NCI-H128 (cell line): ENCODE measurements at regions not wholly inside any gene's neighbourhood (a gene's known extent, or its start where the extent isn't known, plus 50 kb on each side); places are given as distances from the start of the nearest gene placed in this dataset.
A peak's percentile ranks its signal among the peaks of the same experiment; 100 is the strongest.

Source experiments
- DNase-seq: peaks from one replicate; lab custom pipeline; 2025; ENCODE audit not compliant: unreplicated experiment; lab: John Stamatoyannopoulos, UW

DNA sequence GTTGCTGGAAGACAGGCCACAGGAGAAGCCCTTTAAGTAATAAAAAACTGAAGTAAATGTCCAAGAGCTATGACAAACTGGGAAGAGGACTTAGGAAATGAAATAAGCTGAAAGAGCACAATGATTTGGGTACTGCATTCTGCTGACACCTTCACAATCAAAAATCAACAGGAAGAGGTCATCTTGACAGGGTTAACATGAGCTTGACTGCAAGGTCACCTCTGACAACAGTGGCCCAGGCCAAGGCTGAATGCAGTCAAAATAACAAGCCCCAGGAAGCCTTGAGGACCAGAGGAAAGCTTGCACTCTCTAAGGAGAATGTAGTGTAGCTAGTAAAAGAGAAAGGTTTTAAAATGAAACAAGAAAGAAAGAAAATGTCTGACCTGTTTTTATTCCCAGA is 179.3 kb downstream of the SEC16B start:
- no peak for DNase-seq

DNA sequence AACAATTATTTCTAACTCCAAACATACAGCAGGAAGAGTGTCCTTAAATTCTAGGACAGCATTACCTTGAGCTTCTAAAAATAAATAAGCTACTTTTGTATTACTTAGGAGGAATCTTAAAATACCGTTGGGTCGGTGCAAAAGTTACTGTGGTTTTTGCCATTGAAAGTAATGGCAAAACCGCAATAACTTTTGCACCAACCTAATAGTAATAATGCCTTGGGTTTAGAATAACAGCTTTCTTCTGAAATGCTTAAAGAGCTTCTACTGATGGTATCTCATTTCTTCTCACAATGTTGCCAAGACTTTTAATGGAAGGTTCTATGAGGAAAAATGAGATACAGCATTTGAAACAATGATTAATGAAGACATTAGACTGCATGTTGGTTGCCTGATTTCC is 179.9 kb downstream of the SEC16B start:
- no peak for DNase-seq

DNA sequence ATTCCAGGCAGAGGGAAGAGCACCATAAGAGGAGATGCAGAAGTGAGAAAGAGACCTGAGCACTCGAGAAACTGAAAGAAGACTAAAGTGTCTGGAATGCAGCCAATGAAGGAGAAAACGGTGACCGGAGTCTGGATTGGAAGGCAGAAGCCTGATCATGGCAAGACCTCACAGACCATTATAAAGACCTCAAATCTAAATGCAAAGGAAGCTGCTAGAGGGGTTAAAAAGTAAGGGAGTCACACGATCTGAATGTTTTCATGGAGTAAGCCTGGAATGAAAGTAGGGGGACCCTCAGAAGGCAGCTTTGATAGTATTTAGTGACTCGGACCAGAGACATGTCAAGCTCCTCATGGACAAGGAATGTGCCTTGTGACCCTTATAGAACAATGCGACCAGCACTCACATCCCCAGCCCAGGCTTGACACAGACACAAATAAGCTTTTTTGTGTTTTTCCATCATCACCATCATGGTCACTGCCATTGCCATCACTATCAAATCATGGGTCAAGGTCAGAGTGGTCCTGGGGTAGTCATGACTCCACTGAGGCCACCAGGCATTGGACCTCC is 183.6 kb downstream of the SEC16B start:
- no peak for DNase-seq

DNA sequence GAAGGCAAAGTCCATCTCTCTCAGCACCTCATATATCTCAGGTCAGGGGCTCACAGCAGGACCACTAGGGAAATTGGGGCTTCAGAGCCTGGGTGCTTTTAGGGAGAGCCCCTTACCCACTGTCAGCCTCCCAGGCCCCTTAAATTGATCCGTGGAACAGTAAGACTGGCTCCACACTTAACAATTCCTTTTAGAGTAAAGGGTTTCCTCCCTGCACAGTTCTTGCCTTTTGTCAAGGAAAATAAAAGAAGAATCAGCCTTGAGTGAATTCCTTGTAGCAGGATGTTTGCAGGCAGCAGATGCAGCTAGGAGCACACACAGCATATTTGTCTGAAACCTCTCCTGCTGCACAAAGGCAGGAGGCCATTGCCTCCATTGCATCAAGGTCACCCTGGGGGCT is 184.9 kb downstream of the SEC16B start:
- DNase-seq: no peak

DNA sequence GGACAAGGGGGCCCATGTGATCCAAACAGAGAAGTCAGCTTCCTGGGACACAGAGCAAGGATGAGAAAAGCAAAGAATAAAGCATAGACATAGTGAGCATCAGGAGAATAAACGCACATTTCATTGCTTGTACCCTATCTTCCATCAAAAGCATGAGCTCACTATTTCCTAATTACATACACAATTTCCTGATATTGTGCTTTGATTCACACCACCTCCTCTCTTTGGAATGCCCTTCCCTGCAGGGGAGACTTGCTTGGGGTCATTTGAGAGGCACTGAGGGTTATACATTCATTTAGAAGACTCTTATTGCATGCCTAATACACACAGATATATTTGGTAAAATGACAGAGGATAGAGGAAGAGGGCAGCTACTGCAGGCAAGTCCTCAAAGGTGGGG is 185.4 kb downstream of the SEC16B start:
- no peak for DNase-seq

DNA sequence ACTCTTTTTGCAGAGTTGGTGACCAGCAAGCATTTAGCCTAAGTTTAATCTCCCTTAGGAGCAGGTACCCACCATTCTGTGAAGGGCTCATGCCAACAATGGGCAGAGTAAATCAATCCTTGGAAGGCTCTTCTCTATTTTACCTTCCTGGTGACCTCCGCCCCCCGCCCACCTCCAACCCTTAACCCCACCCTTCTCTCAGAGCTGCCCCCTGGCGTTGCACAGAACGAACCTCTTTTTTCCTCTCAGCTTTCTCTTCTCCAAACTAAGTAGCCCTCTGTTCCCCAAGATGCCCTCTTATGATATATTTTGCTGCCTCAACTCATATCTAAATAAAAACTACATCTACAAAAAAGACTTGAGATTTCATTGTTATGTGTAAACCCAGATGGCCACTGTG is 186.8 kb downstream of the SEC16B start:
- DNase-seq: no peak

DNA sequence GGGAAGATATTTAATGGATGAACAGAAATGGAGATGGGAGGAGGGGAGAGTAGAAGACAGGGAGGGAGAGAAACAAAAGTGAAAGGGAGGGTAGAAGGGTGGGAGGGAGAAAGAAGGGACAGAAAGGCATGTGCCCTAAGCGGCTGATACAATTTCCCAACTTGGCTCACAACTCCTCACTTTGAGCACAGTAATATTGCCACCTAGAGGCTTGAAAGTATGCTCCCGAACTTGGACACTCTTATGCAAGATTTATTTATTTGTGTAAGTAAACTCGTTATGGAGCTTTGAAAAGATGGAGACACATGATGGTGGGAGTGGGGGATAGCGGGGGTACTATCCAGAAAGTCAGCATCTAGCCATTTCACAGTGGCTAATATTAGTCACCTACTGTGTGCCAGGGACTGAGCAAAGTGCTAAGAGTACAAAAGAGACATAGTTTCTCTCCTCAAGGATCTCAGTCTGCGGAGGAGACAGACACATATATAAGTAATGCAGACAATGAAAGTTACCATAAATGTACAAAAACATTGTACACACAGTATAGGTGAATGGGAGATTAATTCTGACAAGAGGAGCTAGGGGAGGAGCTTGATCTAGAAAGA is 189.7 kb downstream of the SEC16B start:
- DNase-seq: peak; percentile 13

DNA sequence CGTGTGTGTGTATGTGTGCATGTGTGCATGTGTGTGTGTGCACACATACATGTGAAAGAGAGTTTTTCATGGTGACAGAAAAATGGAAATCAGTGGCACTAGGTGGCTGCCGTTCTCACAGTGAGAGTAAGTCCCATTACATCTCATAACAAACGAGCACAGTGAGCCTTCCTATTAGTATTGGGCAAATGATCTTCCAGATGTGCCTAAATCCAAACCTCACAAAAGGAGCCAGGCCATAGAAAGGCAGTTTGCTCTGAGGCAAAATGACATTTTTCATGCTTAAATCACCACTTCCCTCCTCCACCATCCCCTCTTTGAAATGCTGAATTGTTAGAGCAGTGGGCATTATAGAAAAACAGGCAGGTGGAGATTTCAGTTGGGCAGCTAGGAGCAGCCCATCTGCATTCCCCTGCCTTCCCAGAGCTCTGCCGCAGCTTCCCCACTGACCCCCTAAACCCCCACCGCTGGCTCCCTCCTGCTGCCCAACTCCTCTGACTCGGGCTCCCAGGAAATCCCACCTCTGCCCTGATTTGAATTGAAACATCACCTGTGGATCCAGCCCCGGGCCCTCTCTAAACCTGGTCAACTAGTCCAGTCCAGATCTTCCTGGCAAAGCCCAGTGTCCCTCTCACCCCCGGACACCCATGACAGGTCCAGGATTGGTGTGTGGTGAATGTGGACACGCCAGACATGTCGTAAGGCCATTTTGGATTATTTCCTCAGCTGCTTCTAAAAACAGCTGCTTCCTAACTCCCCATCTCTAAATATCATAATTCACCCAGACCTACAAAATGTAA is 190.5 kb downstream of the SEC16B start:
- no peak for DNase-seq

DNA sequence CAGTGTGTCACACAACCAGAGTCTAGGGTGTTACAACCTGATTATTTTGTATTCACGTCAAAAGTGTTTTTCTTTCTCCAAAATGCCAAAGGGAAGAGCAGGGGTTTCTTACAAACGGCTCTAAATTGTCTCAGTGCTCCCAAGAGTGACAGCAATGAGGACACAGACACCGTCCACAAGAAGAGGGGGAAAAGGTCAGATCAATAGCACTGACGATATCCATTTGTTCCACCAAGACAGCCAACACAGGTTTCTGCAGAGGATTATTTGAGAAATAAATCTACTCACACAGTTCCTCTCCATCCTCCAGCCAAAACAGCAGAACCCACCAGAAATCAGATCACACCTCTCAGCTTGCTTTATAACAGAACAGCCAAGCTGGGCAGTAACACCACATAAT is 193.9 kb downstream of the SEC16B start:
- DNase-seq: no peak

DNA sequence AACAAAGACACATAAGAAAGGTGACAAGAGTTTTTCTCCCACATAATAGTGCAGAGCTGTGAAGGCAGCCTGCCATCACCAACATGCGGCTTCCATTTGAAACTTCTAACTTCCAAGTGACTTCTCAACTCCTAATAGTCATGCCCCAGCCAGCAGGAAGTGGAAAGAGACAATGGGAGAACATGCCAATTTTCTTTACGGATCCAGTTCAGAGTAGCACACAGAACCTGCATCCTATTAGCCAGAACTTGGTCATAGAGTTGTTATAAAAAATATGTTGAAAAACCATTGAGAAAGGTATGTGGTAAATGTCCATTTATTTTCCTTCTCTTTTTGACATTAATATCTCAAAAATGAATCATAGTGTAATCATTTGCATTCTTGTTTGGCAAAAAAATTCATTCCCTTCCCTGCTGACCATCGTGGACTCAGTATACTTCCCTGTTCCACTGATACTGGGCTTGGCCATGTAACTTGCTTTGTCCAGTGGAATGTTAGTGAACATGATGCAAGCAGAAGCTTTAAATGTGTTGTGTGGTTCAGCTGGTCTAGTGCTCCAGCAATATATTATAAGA is 197.4 kb downstream of the SEC16B start:
- DNase-seq: no peak

DNA sequence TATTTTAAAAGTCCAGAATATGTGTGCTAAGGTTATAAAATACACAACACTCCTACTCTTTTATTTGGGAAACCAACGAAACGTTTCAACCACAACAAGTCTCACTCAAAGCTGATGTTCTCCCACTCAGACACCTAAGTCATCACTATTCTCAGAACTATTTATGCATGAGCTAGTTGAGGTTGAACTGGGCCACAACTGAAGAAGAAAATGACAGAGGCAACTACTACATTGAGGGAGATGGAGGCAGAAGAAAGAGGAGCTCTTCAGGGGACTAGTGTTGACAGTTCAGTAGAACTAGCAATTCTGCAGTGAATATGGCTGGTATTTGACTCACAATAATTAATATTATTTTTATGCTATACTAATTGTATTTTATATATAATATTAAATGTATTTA is 198.2 kb downstream of the SEC16B start:
- no peak for DNase-seq

DNA sequence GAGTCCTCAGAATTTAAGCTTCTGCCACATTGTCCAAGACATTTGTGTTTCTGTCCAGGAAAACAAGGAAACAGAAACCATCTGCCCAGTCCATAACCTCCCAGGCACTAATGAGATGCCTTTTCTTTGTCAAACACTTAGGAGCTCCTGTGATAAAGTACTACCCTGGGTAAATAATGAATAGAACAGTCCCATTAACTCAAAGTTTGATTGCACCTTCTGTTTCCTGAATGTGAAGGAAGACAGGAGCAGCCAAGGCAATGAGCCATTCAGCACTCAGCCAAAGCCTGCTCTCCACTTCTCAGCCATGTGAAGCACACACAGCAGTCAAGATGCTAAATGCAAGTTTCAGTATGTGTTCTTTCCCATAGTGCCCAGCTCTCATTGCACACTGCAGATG is 199.8 kb downstream of the SEC16B start:
- peak; percentile 70 for DNase-seq

DNA sequence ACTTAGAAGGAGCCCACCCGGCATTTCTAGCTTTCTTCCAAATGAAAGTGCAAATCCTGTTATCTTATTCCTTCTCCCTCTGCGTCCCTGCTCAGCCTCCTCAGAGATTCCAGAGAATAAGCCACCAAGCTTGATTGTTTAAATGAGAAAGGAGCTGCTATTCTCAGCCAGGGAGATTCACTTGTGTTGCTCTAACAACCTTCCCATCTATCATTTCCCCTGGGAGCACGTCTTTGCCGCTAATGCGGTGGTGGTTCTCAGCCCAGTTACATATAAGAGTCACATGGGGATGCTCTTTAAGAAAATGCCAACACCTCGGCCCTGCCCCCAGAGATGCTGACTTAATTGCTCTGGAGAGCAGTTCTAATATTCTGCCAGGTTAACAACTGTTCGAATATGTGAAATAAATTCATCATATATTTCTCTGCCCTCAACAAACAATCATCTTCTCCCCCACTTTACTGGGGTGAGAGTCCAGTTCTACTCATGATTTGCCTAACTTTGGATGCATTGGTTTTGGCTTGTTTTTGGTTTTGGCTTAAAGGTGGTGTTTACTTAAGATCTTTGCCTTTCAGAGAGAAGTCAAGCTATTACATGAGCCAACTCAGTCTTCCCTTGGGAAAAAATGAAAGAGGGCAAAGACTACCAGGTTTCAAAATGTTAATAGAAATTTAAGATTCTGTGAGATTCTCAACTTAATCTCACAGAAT is 213.9 kb downstream of the SEC16B start:
- no peak for DNase-seq

DNA sequence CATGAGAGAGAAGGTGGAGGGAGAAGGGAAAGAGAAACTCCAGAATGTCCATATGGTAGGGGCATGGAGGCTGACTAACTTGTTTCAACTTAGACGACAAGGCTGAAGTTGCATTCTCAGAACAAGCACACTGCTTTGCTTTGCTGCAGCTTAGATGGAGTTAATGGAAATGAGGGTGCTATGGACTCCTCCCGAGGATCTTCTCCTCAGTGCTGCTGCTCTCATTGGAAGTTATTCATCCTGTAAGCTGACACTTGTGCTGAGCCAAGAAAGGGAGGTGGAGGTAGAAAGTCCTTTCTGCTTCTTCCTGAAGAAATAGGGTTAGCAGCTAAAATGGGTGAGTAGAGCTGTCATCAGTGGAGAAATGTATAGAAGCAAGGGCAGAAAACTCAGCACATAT is 215.3 kb downstream of the SEC16B start:
- no peak for DNase-seq

DNA sequence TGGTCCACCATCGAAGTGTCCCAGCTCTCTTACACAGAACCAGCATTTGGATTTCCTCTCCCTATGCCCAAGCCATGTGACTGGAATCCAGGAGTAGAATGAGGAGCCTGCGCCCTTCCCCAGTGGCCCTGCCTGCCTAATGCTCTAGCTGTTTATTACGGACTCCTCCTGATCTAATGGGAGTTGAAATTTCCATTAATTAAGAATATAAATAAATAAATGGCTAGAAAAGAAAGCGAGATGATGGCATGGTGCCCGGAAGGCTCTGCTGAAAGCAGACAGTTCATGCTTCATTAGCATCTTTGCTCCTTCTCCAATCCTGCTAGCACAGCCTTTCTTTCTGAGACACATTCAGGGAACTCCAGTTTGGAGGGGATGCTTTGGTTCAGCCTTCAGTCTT is 216.2 kb downstream of the SEC16B start:
- peak; percentile 15 for DNase-seq

DNA sequence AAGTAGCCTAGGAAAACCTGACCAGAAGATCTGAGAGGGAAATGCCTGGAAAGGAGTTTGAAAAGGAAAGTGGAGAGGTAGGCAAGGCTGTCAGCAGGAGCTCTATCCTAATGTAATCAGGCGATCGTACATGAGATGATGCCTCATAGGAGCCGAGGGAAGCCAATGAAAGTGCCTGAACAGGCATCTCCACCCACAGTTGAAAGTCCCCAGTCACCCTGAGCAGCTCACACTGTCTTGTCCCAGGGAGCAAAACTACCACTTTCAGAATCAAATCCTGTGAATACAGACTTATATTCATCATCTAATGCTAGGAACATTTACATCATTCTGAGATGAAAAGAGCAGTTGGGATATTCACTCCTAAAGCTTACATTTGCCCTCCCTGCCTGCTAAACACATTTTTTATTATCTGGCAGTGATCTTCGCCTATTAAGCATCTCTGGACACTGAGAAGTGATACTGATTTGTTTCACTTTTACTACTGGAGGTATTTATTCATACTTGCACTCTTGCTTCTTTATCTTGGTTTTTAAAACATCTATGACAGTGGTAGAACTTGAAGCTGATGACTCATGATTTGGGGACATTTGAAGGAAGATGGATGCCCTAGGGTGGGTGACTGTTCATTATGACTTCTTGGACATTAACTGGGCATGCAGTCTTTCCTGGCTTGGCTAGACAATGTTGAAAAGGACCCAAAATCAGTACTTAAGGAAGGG is 221.6 kb downstream of the SEC16B start:
- no peak for DNase-seq

DNA sequence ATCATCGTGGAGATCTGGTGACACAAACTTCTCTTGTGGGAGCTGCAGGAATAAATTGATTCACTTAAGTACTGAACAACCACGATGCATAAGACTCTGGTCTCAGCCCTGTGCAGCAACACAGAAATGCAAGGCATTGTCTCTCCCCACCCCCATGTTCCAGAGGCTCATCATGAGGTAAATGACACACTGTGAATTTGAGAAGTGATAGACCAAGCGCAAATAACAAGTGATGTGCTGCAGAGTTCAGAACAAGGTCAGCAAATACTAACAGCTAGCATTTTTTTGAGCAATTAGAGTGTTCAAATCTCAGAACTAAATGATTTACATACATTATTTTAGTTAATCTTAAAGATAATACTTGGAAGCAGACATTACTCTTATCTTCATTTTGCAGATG is 223.7 kb downstream of the SEC16B start:
- DNase-seq: no peak

DNA sequence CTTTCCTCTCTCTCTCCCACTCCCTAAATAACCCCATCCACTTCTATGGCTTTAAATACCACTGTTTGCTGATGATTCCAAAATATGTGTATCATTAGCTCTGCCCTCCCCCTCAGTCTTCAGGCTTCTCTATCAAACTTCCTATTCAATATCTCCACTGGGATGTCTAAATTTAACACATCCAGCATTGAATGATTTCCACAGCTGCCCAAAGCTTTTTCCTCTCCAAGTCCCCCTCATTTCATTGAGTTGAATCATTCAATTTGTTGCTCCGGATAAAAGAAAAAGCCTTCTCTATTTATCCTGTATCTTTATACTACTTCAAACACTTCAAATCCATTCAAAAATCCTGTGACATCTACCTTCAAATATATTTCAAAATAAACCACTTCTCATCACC is 225.0 kb downstream of the SEC16B start:
- no peak for DNase-seq

DNA sequence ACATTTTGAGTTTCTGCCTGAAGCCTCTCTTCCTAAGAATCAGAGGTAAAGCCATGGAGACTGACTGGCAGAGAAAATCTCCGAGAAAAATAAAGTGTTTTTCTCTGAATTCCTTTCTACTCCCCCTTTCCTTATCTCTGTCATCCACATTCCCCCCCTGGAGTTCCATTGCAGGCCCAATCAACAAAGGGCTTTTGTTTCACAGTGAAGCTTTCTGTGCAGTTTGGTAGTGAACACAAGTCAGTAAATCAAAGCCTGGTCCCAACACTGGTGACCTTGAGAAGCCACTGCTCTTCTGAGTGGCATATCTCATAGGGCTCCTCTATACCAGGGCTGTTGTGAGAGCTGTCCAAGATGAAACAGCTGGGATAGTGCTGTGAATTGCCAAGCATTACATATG is 228.4 kb downstream of the SEC16B start:
- DNase-seq: no peak

DNA sequence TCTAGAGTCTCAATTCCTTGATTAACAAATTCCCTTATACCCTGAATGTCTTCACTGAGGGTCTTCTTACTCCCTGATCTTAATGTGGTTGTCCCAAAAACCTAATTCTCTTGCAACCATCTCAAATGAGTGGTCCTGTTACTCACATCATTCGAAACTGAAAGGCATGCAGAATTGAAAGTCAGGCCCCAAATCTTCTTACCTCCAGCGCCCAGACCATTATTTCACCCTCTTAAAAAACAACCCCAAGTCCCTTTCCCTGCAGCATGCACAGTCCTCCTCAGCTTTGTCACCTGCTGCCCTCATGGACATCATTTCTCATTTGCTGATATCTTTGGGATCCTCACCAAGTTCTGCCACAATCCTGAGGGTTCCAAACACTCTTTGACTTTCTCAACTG is 230.1 kb downstream of the SEC16B start:
- DNase-seq: no peak

DNA sequence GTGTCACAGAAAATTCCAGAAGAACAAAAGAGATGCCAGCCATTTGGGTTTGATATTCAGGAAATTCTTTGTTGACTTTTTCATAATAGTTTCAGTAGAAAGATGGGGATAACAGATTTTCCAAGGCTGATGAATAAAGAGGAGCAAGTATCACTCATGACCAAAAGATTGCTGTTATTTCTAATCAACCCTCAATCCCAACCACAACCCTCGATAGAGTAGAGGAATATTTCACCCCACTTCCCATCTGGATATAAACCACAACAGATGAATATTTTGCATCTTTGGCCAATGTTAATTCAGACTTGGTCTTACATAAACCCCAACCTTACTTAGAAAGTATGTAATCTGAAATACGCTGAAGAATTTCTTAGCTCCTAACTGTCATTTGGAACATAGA is 232.4 kb downstream of the SEC16B start:
- no peak for DNase-seq
